Testis (tissue), 2 donors: ENCODE measurements at regions not wholly inside any gene's neighbourhood (a gene's known extent, or its start where the extent isn't known, plus 50 kb on each side); places are given as distances from the start of the nearest gene placed in this dataset.

Experiments
- CTCF ChIP-seq, 3 experiments: fragments of 450-650 bp in 2 of 3; fragments of 200-600 bp in 1 of 3; sonication (generic) in 1 of 3; IDR thresholded peaks; one replicate each; pipeline ENCODE4 v1.5.1; 2016 to 2019; ENCODE audit warnings: antibody characterized with exemption in 3 of 3, mild to moderate bottlenecking in 2 of 3, moderate library complexity in 1 of 3
- POLR2A ChIP-seq: fragments of 450-650 bp; IDR thresholded peaks from one replicate; pipeline ENCODE4 v1.6.1; 2017; ENCODE audit warnings: antibody characterized with exemption, mild to moderate bottlenecking, moderate library complexity

- TF ChIP-seq CTCF (IDR thresholded peaks at IDR 0.05) (peak in 2 of 3 experiments; percentile 55 to 56), POLR2A (no peak)
Measured at GRCh38 chr7:18352339-18353255, 143.0 kb upstream of the HDAC9 start.
